ENCODE measurements at regions not wholly inside any gene's neighbourhood (a gene's known extent, or its start where the extent isn't known, plus 50 kb on each side); places are given as distances from the start of the nearest gene placed in this dataset.

DNA sequence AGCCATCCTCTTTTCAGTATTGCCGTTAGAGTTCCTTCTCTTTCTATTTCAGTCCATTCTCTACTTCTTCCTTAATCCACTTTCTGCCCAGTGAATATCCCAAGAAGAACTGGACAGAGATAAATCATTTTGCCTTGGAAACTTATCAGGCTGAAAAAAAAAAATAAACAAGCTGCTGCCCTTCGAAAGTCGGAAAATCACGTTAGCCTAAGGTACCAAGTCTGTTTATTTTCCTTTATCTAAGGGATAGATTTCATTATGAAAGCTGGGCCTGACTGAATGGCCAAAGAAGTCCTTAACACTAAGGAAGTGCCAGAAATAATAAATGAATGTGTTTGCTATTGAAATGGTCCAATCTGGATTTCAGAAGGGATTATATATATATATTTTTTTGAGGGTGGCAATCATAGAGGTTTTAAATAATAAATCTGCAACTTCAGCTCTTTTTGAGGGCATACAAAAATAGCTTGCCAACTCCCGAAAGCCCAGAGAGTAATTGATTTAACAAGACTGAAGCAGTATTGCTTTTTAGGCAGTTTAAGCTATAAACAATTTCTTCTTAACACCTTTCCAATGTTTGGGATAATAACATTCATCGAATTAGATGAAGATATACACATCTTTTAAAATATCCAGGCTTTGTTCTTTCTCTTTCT lies 127.0 kb upstream of the STMND1 start:
- no peak for DNase-seq

DNA sequence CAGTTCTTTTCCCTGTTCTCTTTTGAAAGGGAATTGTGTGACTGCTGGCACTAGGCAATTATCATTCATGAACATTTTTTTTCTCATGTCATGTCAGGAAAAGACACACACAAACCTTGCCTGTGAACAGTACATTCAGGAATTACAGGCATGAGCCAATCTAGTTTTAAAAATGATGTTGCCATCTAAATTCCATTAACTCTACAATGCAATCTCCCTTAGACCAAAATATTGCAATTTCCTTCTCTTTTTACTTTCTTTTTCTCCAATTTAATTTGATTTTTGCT lies 127.5 kb upstream of the STMND1 start:
- no peak for DNase-seq

GRCh38 chr6:16973545-16974386 lies 128.1 kb upstream of the STMND1 start:
- no peak for DNase-seq

- no peak for DNase-seq
Observed at GRCh38 chr6:16973051-16973450, 128.8 kb upstream of the STMND1 start.

DNA sequence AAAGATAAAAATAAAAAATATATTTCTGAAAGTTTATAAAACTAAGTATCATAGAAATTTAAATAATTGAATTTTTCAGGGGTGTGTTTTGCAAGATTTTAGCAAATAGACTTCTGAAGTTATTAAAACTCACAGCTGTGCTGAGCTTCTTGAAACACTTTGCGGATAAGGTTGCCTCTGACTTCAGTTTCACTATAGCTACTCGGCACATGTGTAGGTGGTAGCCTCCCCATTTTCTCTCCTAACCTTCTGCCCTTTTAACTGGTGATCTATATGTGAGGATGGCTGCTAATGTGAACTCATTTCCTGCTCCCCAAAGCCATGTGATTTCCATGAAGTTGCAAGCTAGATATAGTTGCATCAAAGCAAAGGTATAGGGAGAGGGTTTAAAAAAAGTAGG lies 129.3 kb upstream of the STMND1 start:
- peak; percentile 18 for DNase-seq

DNA sequence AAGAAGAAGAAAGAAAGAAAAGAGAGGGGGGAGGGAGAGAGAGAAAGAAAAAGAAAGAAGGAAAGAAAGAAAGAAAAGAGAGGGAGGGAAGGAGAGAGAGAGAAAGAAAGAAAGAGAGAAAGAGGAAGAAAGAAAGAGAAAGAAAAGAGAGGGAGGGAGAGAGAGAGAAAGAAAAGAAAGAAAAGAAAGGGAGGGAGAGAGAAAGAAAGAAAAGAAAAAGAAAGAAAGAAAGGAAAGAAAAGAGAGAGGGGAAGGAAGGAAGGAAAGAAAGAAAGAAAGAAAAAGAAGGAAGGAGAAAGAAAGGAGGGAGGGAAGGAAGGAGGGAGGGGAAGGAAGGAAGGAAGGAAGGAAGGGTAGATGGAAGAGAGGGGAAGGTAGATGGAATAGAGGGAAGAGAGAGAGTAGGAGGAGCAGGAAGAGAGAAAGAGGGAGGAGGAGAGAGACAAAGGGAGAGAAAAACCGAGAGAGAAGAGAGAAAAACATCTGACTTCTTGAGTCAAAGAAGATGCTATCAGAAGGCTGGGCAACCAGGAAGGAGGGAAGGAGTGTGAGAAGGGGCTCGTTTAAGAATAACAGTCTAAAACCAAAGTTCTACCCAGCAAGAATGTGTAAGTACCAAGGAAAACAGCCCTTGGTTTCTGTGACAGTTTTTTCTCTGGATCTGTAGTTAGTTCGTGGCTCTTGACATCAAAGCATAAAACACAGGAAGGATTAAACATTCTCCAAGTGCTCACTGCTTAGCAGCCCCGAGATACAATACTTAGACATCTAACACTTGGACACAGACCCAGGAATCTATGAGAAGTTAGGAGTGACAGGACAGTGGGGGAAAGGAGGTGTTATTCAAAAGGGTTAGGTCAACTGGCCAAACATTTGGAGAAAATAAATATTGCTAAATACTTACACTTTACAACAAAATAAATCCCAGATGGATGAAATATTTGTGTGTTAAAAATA lies 131.9 kb upstream of the STMND1 start:
- DNase-seq: no peak

- DNase-seq: no peak
Observed at GRCh38 chr6:16968101-16968500, 133.7 kb upstream of the STMND1 start.

GRCh38 chr6:16967470-16967817 lies 134.4 kb upstream of the STMND1 start:
- DNase-seq: no peak

- DNase-seq: no peak
Observed at GRCh38 chr6:16966791-16967469, 134.9 kb upstream of the STMND1 start.

- no peak for DNase-seq
Observed at GRCh38 chr6:16965689-16966088, 136.2 kb upstream of the STMND1 start.

DNA sequence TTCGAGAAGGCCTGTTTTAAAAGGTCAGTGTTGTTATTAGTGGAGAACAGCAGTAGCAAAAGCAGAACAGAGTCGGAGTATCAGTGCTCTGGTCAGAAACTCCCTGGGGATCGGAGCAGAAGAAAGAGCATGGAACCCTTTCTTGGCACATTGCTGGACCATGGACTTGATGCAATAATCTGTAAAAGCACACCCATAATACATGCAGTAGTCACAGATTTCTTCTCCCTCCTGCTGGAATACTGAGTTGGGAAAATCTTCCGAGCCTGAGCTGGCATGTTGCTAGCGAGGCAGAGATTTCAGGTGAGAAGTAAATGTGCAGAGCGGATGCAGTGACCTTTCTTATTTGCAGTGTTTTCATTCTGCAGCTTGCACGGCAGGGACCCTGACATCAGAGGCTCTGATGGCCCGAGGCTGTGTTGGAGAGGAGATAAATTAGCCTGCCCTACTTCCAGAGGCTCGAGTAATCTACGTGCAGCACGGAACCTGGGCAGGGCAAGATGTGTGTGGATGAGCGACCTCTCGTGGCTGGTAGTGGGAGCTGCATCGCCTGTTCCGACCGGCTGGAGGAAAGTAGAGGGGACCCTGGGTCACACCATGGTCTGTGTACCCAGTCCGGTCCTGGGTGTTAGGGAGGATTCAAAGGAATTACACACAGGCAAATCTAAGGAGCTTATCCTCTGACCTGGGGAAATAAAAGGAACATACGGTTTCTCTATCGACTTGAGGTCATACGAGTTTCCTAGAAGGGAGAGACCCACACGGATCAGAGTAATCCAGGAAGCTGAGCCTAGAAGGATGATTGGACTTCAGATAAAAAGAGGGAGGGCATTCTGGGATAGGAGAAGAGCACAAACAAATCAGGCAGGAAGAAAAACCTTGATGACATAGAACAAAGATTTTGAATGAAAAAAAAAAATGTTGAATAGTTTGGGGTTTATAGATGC lies 137.0 kb upstream of the STMND1 start:
- DNase-seq: peak; percentile 73

DNA sequence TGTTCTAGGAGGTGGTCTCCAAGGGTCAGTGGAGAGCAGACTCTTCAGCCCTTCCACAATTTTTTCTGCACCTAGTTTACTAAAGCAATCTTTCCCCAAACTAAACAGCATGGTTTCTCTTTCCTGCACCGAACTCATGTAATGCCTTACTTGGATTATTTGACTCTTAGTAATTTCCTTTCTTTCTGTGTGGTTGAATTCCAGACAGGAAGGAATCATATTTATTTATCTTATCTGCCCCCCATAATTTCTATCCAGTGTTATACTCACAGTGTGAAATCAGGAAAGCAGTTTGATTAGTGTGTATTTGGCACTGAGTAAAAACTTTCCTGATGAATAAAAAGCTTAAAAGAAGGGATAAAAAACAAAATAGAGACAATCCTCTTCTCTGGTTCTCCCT lies 140.3 kb upstream of the STMND1 start:
- DNase-seq: no peak

DNA sequence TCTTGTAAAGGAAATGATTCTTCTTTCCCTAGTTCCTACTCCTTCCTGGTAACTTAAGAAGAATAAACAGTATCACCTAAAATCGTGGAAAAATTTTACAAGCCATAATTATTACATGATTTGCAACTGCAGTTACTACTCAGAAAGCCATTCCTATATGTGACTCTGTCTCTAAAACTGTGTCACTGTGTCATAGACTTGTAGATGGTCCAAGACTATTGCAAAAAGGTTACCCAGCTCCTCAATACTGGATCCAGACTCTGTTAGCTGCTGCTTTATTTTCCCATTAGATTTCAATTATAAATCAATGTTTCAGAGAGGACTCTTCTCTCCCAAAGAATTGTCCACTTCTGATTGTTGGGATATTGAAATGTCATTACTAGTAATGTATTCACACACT lies 142.1 kb upstream of the STMND1 start:
- DNase-seq: no peak

DNA sequence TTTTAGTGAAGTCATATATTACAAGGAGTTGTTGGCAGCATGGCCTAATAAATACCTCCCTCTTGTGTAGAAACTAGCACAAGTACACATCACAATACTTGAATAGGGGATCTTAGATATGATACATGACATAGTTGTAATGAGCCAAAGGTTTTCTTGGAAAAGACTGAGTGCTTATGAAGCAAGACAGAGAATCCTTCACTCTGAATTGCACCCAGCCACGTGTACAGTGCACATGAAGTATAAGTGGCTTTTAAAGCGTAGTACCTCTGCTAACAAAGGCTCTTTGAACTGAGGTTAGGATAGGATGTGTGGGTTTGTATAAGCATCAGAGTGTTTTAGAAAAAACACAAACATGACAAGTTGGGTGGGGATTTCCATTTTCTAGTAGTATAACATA lies 145.5 kb upstream of the STMND1 start:
- DNase-seq: no peak

- no peak for DNase-seq
Observed at GRCh38 chr6:16955899-16956298, 146.0 kb upstream of the STMND1 start.

- DNase-seq: no peak
Observed at GRCh38 chr6:16953905-16954304, 147.9 kb upstream of the STMND1 start.

GRCh38 chr6:16953446-16953845 lies 148.4 kb upstream of the STMND1 start:
- no peak for DNase-seq

DNA sequence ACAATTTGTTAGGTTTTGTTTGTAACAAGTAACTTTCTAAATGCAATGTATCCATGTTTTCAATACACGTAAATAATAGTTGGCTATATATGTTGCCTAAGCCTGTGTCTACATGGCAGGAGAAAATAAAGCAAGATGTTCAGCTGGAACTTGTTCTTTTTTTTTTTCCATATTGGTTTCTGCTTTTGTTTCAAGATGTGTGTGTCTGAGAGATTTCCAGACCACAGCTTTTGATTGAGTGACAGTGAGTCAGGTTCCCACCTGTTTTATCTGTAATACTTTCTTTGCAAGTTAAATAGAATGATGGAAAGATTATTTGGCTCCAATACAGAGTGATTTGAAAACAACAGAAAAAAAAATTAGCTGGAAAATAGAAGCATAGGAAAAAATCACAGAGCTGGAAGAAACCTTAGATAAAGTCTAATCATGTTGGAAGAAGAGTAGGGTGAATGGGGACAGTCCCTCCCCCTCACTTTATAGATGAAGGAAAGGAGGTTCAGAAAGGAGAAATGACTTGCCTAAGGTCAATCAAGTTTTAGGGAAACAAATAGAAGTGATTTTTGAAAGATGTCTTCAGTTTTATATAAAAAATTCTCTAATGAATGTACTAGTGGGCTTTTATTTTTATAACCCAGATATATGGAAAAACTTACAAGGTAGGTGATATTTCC lies 150.9 kb upstream of the STMND1 start:
- no peak for DNase-seq

- DNase-seq: no peak
Observed at GRCh38 chr6:16950302-16950701, 151.5 kb upstream of the STMND1 start.

GRCh38 chr6:16949716-16950115 lies 152.1 kb upstream of the STMND1 start:
- DNase-seq: no peak

GRCh38 chr6:16948396-16948795 lies 153.5 kb upstream of the STMND1 start:
- DNase-seq: no peak
